GM19463 (cell line): ENCODE measurements at regions not wholly inside any gene's neighbourhood (a gene's known extent, or its start where the extent isn't known, plus 50 kb on each side); places are given as distances from the start of the nearest gene placed in this dataset.
"Not testable (repeated sequence)": the region's sequence is repeated elsewhere in the genome, so short reads cannot be mapped to it uniquely, and the experiment has no call there.

Experiments
- ATAC-seq: cut with Tn5 transposase; IDR thresholded peaks from one replicate; pipeline ENCODE4 v1.9.1; 2021; ENCODE audit warnings: mild to moderate bottlenecking, moderate library complexity; ENCODE audit not compliant: unreplicated experiment

- no peak for ATAC-seq
These were observed 132.3 kb upstream of the IRX2 start for GRCh38 chr5:2883771-2884170.

- no peak for ATAC-seq
These were observed 128.2 kb upstream of the IRX2 start for GRCh38 chr5:2879701-2880100.

GRCh38 chr5:2877522-2877921 is 126.0 kb upstream of the IRX2 start:
- no peak for ATAC-seq

GRCh38 chr5:2876183-2876582 is 124.7 kb upstream of the IRX2 start:
- ATAC-seq = no peak

- ATAC-seq = no peak
These were observed 122.6 kb upstream of the IRX2 start for GRCh38 chr5:2874099-2874498.

GRCh38 chr5:2872676-2873075 is 121.2 kb upstream of the IRX2 start:
- ATAC-seq = no peak

- no peak for ATAC-seq
These were observed 119.8 kb upstream of the IRX2 start for GRCh38 chr5:2871282-2871681.

- ATAC-seq = no peak
These were observed 118.0 kb upstream of the IRX2 start for GRCh38 chr5:2869471-2869870.

- no peak for ATAC-seq
These were observed 116.0 kb upstream of the IRX2 start for GRCh38 chr5:2867373-2867933.

- no peak for ATAC-seq
These were observed 115.3 kb upstream of the IRX2 start for GRCh38 chr5:2866662-2867372.

GRCh38 chr5:2865856-2866255 is 114.4 kb upstream of the IRX2 start:
- ATAC-seq = no peak

- ATAC-seq = no peak
These were observed 113.1 kb upstream of the IRX2 start for GRCh38 chr5:2864515-2865105.

- no peak for ATAC-seq
These were observed 112.4 kb upstream of the IRX2 start for GRCh38 chr5:2863675-2864433.

GRCh38 chr5:2863133-2863532 is 111.7 kb upstream of the IRX2 start:
- ATAC-seq = no peak

- ATAC-seq = not testable (repeated sequence)
These were observed 110.7 kb upstream of the IRX2 start for GRCh38 chr5:2862176-2862575.

GRCh38 chr5:2861605-2862004 is 110.1 kb upstream of the IRX2 start:
- no peak for ATAC-seq

- ATAC-seq = no peak
These were observed 108.6 kb upstream of the IRX2 start for GRCh38 chr5:2860101-2860500.

GRCh38 chr5:2857837-2858236 is 106.4 kb upstream of the IRX2 start:
- no peak for ATAC-seq

GRCh38 chr5:2856206-2856605 is 104.7 kb upstream of the IRX2 start:
- ATAC-seq = no peak

GRCh38 chr5:2852446-2852845 is 101.0 kb upstream of the IRX2 start:
- no peak for ATAC-seq

GRCh38 chr5:2851895-2852294 is 100.4 kb upstream of the IRX2 start:
- no peak for ATAC-seq

- no peak for ATAC-seq
These were observed 98.0 kb upstream of the IRX2 start for GRCh38 chr5:2849429-2849828.
